ENCODE measurements at regions not wholly inside any gene's neighbourhood (a gene's known extent, or its start where the extent isn't known, plus 50 kb on each side); places are given as distances from the start of the nearest gene placed in this dataset.

DNA sequence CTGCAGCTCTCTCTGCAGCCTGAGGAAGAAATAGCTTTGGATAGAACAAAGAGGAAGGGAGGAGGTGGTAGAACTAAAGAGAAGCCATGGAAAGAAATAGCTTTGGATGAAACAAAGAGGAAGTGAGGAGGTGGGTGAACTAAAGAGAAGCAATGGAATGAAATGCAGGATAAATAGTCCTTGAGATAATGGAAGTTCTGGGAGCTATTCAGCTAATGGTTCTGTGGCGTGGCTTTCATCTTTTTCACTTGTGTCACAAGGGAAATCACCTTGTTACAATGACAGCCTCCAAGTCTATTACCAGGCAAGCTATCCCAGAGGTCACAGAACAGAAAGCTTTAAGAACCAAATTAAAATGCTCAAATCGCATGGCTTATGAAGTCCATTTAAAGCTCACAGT is 141.3 kb upstream of the ARG1 start:
- TF ChIP-seq USF2 (IDR thresholded peaks at IDR 0.05; ENCODE audit: low read depth, low read length) = no peak
- TF ChIP-seq RAD21 (IDR thresholded peaks at IDR 0.05; ENCODE audit: low read length) = no peak
- TF ChIP-seq SMC3 (IDR thresholded peaks at IDR 0.05; ENCODE audit: low read depth, low read length) = no peak
- TF ChIP-seq POLR2A (IDR thresholded peaks at IDR 0.05; ENCODE audit: low read depth, low read length) = no peak
- no peak for TF ChIP-seq RFX5 (IDR thresholded peaks at IDR 0.05; ENCODE audit: low read depth, low read length)
- TF ChIP-seq BHLHE40 (IDR thresholded peaks at IDR 0.05; ENCODE audit: low read depth, low read length) = no peak
- no peak overlapping the region for H2BK5ac ChIP-seq (ENCODE audit: low read depth, low read length, poor library complexity, severe bottlenecking)
- WGBS, 2 experiments (ENCODE audit: extremely low coverage in 2 of 2, insufficient read length in 1 of 2) = 50% methylated on average over 1 of the region's 2 CpGs; no CpG with 5 or more reads in 1 of the 2 experiments
- H3K23ac ChIP-seq (ENCODE audit: low read depth, low read length) = no peak overlapping the region
- H3K18ac ChIP-seq (ENCODE audit: low read depth, low read length) = no peak overlapping the region
- H2AK5ac ChIP-seq (ENCODE audit: low read depth, low read length) = no peak overlapping the region
- H3K4me1 ChIP-seq (ENCODE audit: control insufficient read depth, insufficient read depth, low read length) = no peaks in the 10 kb centered on the region
- ChIA-PET CTCF (no interaction called here), POLR2A (ENCODE audit: unreplicated experiment) (no interaction called here)
- in situ Hi-C loops (cut with MboI; ENCODE audit: low sequenced_read_pairs) (no loop called here), dilution Hi-C loops (cut with HindIII; ENCODE audit: low sequenced_read_pairs, unreplicated experiment) (no loop called here), intact Hi-C loops (cut with micrococcal nuclease) (no loop called here)
- DNase-seq = no peak
- H4K5ac ChIP-seq (ENCODE audit: low read depth, low read length) = no peak overlapping the region
- no TSS peak for BruUV-seq (replicated peaks)
- H4K20me1 ChIP-seq (ENCODE audit: insufficient read depth, low read length) = no peaks in the 10 kb centered on the region
- H4K91ac ChIP-seq (ENCODE audit: insufficient read depth, low read depth, low read length) = no peak overlapping the region
- no peak overlapping the region for H2BK20ac ChIP-seq (ENCODE audit: low read depth, low read length)
- no peak overlapping the region for H3K56ac ChIP-seq (ENCODE audit: extremely low read depth, insufficient read depth, low read length)
- peaks cover 5% of the 10 kb centered on the region for H3K27me3 ChIP-seq (ENCODE audit: control insufficient read depth, insufficient read depth, low read length)
- H3K4me3 ChIP-seq (ENCODE audit: insufficient read depth, low read depth, low read length) = no peak overlapping the region
- H3K4ac ChIP-seq (ENCODE audit: low read depth, low read length) = no peak overlapping the region
- H3K36me3 ChIP-seq (ENCODE audit: control insufficient read depth, insufficient read depth, low read length) = no peaks in the 10 kb centered on the region
- no peak overlapping the region for H4K8ac ChIP-seq (ENCODE audit: low read depth in 2 of 2, low read length in 2 of 2)
- no peak overlapping the region for H2BK120ac ChIP-seq (ENCODE audit: low read depth, low read length)
- no peaks in the 10 kb centered on the region for H3K79me1 ChIP-seq (ENCODE audit: low read depth in 1 of 2, low read length in 2 of 2)
- no peak overlapping the region for H3K9ac ChIP-seq (ENCODE audit: low read depth, low read length)
- ATAC-seq (ENCODE audit: low read depth) = no peak
- H2AFZ ChIP-seq (replicated peaks; ENCODE audit: low read length, poor library complexity) = no peak overlapping the region
- H3K14ac ChIP-seq (replicated peaks; ENCODE audit: low read depth, low read length) = no peak overlapping the region
- no peaks in the 10 kb centered on the region for H3K9me3 ChIP-seq (ENCODE audit: control insufficient read depth, insufficient read depth, low read length)
- H3K4me2 ChIP-seq (ENCODE audit: low read depth, low read length) = no peak overlapping the region
- no peak overlapping the region for H2BK15ac ChIP-seq (ENCODE audit: low read depth, low read length)
- H3K27ac ChIP-seq (ENCODE audit: insufficient read depth, low read length) = no peak overlapping the region
- no peak overlapping the region for H2AK9ac ChIP-seq (replicated peaks; ENCODE audit: low read depth, low read length, poor library complexity)
- H3K9me1 ChIP-seq (ENCODE audit: insufficient read depth, low read length) = no peaks in the 10 kb centered on the region
